CD4-positive, alpha-beta T cell treated with Interleukin-4 for 1 hour (primary cell): ENCODE measurements at regions not wholly inside any gene's neighbourhood (a gene's known extent, or its start where the extent isn't known, plus 50 kb on each side); places are given as distances from the start of the nearest gene placed in this dataset.

Experiments
- DNase-seq, 2 donors: peaks; one replicate each; pipeline ENCODE4 v3.0.0-alpha.2; 2020 to 2022

DNA sequence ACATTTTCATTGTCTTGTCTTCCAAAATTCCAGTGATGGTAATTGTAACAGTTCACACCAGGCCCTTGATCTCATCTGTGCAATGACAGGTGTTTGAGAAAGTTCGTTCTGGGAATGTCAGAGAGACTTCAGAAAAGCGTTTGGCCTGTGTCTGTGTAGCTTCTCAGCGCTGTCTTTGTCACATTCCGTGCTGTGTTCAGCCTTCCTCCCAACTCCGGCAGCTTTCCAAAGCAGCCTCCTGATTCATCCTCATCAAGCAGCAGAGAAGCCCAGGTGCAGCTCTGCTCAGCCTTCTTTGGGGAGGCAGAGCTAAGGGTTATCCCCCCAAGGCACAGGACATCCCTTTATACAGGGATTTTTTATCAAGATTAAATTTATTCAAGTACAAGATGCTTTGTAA, 494.0 kb upstream of the SUCLG2 start:
- DNase-seq: no peak

DNA sequence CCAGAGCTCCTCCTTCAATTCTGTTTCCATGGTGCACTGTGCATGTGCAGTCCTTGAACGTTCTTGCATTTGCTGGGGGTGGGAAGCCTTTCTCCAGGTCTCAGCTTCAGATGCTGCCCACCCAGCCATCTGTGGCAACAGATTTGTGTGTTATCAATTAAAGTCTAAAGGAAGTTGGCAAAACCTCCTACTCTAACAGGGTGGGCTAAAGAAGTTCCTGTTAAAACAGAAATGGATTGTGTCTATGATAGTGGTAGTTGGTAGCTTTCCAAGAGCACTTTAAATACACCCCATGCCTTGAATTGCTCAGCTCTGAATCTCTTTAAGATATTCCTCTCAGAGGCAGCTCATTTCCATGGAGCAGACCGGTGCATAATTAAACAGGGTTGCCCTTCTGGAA, 488.0 kb upstream of the SUCLG2 start:
- no peak for DNase-seq

DNA sequence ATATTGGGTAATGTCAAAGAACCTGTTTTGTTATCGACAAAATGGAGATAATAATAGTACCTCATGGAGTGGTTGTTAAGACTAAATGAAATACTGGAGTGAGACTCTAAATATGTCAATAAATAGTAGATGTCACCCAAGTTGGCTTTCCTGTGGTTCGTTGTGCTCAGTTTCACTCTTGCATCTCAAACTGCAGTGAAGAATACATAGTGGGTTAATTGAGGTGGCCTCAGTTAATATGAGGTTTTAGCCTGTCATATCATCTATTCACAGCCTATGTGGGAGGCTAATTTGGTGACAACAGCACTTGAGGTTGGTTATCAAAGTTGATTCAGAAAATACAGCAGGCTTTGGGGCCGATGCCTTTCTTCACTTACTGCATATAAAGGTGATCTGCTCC, 485.5 kb upstream of the SUCLG2 start:
- no peak for DNase-seq

DNA sequence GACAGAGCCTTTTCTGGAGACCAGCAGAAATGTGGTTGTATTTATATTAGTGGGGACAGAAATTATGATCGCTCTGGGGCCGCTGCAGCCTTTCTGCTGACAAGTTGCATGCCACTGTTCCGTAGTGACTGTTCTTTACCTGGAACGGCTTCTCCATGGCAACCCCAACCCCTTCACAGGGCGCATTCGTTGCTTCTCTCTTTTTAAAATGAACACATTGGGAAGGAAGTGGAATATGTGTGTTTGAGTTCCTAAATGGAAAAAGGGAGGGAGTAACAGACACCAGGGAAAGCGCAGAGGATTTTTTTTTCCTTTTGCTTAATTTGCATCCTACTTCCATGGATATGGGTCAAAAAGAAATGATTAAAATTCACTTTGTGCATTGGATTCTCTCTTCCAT, 482.0 kb upstream of the SUCLG2 start:
- DNase-seq: no peak

DNA sequence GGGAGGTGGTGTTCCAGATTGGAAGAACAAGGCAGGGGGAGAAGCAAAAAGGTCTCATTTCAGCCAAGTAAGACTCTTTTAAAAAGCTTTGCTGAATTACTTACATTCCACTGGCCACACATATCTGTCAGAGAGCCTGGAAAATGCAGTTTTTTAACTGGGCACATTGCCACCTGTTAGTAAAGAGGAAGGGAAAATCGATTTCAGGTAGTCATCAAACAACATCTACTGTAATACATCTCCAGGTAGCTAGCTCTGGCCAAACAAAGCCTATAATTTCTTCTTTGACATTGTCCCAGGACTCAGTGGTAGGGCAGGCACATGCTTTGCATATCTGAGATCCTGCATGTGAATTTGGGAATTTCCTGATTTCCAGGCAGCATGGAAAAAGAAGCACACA, 480.7 kb upstream of the SUCLG2 start:
- DNase-seq: no peak

DNA sequence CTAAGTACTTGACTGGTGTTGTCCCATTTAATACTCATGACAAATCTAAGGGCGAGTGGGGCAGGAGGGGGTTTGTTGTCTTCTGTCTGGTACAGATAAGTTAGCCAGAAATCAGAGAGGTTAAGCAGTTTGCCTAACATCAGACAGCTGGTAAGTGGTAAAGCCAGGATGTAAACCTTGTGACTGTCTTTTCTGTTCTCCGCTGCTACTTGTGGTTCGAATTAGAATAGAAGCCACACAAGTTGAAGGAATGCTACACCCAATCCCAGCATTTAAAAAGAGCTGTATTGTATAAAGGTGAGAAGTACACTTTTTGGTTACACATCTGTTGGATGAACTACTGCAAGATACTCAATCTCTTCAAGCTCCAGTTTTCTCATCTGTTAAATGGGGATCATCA, 474.7 kb upstream of the SUCLG2 start:
- DNase-seq: no peak

DNA sequence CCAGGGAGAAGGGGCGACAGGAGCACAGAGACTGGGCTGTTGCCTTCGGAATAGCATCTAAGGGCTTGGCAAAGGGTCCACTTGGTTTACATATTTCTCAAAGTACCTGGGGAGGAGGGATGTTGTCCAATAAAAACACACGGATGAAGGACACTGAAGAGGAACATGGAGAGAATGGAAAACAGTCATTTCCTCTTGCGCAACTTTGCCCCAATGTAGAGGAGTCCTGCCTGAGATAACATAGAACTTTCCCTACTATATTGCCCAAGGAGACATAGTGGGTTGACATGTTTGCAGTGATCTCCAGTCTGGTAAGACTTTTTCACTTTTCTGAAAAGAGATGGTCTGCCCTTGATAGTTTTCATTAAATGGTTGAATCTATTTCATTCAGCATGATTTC, 468.8 kb upstream of the SUCLG2 start:
- no peak for DNase-seq

DNA sequence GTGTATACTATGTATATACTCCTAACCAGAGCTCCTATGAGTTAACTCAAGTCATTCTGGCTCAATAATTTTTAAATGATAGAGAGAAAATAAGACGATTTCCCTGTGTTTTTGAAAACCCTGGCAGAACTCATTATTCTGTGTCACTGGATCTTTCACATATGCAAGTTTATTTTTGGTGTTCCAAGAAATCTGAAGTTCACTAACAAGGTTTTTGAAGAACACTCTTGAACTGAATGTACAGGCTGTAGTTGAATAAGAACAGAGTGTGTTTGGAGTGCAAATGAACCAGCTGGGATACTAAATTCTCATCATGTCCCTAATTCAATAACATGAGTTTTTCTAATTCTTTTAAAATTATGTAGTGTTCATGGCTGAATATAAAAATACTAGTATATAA, 466.9 kb upstream of the SUCLG2 start:
- no peak for DNase-seq

DNA sequence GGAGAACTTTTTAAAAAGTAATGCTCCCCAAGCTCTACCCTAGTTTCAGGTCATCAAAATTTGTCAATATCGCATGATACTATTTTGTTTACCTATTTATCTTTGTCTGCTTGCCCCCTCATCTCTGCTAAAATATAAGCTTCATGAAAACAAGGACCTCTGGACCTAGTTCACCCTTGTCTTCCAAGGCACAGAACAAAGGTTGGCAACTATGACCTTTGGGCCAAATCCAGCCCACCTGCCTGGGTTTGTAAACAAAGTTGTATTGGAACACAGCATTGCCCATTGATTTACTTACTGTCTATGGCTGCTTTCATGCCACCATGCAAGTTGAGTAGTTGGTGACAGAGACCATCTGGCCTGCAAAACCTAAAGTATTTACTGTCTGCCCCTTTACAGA, 462.2 kb upstream of the SUCLG2 start:
- DNase-seq: no peak

DNA sequence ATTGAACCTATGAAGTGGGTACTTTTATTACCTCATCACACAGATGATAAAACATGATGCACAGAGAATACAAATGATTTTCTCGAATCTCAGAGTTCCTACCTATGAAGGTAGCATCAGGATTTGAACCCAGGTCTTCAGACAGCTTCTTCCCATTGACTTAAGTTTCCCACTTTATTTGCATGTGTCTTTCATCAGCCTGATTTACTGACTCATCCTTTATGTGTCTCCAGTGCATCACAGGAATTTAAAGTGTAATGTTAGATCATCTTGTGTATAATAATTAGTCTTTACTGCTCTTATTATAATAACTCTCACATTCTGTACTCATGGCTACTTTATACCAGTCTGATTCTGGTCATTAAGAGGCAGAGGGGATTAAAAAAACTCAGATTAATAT, 449.4 kb upstream of the SUCLG2 start:
- DNase-seq: no peak

DNA sequence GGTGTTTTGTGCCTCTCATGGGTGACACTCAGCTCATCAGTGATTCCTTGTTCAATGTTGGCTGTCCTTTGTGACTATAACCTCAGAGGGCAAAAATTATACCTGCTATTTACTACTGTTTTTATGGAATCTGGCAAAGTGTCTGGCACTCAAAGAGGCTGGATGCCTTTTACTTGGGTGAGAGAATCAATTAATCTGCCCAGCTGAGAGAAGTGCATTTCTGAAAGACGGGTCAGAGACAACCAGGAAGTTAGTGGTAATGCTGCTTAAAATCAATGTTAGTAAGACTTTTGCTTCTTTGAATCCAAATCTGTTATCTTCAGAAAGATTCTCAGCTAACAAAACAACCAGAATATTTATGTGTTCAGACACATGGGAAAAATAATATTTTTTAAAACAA, 436.2 kb upstream of the SUCLG2 start:
- no peak for DNase-seq

DNA sequence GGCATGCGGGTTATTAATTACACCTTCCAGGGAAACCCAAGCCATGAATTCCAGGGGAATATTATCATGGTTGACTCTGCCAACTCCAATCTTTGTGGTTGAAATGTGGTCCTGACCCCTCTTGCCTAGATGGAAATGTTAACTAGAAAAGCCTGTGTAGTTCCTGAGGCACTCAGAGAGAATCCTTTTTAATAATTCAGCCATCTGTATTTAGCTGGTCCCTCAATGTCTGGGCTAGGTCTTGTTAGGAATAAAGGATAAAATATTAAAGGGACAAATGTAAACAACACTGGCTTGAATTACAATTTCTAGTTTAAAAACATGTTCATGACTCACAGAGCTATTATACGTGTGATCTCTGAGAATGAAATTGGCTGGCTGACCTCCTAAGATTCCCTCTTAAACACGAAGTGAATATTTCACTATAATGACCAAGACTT, 435.2 kb upstream of the SUCLG2 start:
- no peak for DNase-seq

DNA sequence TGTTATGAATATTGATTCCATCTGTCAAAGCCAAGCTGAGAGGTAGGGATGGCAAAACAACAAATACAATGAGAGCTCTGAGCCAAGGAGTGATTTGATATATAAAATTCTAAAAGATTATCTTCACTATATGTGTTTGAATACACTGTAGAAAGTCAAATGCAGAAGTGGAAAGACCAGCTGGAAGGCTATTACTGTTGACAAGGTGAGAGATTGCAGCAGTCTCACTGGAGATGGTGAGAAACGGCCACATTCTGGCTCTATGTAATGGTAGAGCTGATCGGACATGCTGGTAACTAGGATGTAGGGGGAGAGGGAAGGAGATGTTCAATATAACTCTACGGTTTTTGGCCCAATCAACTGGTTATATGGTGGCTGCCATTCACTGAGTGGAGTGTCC, 434.2 kb upstream of the SUCLG2 start:
- DNase-seq: no peak

DNA sequence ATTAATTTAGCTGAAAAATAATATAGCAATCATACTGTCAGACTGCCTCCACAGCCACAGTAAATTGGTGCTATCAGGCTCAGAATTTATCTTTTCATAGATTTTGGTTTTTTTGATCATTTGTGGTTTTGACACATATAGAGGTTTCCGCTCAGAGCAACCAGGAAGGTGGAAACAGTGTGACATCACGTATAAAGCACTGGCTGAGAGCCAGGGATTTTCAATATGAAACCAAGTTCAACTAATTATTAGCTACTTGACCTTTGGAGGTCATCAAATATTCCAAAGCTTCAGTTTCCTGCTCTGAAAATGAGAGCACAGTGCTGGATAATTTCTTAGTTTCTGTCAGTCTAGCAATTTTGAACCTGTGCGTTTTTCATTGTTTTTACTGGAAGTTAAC, 433.8 kb upstream of the SUCLG2 start:
- DNase-seq: peak; percentile 50 to 80

DNA sequence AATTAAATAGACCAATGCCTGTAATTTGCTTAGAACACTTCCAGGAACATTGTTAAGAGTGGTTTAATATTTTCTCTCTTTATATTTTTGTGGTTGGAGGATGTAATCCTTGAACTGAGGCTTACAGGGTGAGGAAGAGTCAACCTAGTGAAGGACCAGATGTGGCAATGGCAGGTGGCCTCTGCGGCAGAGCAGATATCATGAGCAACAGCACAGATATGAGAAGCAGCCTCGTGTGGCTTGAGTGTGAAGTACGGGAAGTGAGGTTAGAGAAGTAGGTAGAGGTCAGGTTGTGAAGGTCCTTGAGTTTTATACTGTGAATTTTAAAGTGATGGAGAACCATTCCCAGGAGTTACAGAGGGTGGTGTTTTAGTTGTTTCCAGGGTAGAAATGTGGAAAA, 417.6 kb upstream of the SUCLG2 start:
- DNase-seq: no peak

DNA sequence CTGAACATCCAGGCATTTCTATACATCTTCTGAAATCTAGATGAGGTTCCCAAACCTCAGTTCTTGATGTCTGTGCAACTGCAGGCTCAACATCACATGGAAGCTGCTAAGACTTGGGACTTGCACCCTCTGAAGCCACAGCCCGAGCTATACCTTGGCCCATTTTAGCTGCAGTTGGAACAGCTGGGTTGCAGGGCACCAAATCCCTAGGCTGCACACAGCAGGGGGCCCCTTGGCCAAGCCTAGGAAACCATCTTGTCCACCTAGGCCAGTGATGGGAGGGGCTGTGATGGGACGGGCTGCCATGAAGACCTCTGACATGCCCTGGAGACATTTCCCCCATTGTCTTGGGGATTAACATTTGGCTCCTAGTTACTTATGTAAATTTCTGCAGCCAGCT, 415.8 kb upstream of the SUCLG2 start:
- DNase-seq: no peak

DNA sequence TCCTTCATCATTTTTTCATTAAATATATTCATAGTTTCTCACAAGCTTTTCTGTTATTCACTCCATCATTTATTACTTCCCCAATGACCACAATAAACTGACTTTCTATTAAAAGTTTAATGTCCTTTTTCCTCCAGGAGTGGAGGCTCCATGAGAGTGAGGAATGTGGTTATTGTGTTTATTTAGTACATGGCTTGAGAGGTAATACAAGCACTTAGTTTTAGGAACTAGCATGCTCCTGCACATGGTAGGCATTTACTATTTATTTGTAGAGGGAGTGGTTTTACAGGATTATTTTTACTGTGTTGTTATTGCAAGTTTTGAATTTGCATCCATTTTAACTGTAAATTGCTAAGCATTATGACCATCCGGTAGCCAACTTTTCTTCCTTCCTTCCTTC, 412.9 kb upstream of the SUCLG2 start:
- DNase-seq: no peak

DNA sequence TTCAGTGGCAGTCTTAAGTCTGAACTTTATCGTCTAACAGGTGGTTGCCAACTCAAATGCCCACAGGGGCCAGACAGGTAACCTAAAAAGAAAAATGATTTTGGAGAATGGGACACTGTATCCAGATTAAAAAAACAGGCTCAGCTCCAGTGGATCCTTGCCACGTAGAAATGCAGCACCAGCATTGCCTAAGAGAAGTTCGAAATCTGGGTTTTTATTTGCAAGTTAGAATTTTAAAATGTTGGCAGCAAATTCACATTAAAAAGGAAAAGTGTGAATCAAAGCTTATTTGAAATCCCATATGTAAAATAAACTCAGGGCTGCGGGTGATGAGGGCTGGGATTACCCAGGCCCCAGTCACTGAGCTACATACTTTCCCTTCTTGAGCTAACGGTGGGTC, 408.5 kb upstream of the SUCLG2 start:
- DNase-seq: no peak

DNA sequence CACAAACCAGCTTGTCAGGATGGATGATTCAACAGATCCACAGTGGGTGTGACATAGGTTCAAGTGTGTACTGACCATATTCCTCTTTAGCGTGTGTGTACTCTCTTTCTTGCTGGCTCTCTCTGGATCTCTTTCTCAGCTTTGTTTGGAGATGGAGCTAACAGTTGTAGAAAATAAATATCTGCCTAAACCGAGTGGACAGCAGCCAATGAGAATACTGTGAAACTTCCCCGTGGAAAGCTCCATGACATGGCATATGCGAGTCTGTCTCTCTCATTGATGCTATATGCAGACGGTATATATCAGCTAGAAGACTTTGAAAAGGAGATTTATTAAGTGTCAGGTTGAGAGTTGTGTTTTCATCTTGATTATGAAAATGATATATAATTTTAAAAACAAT, 406.5 kb upstream of the SUCLG2 start:
- no peak for DNase-seq

DNA sequence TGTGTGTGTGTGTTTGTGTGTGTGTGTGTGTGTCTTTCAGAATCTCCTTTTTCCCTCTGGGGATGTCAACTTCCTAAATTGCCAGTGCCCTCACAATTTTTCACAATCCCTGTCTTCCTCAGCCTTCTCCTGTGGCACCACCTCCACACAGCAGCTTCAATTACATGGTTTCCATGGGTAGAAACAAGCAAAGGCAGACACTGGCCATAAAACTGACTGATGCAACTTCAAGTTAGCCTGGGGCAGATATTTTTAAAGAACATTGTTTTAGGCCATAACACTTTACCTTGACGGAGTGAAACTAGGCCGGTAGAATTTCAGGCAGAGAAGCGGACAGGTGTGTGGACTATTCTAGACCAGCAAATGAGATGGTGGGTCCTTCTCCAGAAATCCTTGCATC, 405.8 kb upstream of the SUCLG2 start:
- no peak for DNase-seq

DNA sequence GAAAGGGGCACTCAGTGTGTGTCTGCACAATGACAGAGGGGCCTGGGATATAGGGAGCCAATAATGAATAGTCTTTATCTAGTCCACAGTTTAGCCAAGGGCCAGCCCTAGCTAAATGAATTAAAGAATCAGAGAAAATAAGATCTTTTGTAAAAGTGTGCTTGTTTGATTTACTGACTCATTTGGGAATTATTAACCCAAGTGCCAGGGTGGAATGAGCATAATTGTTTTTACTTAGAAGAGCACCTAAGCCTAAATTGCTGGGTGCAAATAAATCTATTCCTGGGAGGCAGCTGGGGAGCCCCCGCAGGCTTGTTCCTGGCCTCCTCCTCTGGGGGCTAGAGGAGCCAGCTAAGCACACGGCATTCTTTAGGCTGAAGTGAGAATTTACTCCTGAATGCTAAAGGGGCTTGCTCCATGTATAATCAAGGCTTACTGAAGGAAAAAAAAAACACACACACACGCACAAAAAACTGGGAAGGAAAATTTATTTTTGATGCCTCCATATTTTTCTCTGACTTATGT, 405.3 kb upstream of the SUCLG2 start:
- DNase-seq: no peak

DNA sequence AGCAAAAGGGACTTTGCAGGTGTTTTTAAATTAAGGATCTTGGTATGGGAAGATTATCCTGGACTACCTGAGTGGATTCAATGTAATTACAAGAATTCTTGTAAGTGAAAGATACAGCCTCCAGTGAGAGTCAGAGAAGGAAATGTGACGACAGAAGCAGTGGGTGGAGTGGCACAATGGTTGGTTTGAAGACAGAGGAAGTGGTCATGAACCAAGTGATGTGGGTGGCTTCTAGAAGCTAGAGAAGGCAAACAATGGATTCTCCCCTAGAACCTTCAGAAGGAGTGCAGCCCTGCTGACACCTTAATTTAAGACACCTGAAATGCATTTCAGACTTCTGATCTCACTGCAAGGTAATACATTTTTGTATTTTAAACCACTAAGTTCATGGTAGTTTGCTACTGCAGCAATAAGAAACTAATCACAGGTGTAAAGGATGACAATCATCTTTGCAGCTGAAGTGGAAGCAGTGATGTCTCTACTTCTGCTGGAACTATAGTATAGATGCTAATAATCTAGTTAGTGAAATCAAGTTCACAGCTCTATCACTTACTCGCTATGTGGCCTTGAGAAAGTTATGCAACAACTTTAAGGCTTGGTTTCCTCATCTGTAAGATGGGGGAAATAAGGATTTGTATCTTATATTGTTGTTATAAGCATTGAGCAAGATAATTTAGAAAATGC, 403.4 kb upstream of the SUCLG2 start:
- peak; percentile 62 to 82 for DNase-seq

DNA sequence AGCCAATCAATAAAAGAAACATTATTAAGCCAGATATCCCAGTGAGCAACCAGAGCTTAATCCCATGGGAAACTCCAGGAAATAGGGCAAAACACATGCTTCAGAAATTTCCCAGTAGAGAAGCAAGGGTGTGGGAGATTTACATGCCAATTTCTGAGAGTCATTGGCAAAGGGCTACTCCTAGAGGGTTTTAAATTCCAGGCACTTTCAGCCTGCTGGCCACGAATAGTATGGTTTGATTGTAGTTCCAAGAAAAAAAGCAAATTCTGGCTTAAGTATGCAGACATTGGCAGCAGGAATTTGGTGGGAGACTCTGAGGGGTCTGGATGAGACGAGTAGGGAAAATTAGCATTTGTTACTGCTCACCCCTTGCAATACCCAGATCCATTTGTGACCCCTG, 402.1 kb upstream of the SUCLG2 start:
- no peak for DNase-seq

DNA sequence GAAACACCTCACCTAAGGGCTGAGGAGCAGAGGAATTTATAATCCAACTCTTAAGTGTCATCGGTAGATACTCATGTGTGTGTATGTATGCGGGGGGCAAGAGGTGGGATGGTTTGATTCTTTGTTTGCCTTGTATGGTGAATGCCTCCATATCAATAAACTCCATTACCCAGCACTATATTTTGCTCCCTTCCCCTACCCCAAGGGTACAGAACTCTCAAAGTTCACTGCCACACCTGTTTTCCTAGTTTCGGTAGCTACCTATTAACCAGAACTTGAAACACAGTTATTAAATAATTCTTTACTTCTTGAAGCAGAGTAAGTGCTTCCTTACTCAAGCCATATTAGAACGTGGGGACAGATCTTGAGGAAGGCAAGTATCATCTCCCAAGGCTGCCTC, 400.8 kb upstream of the SUCLG2 start:
- no peak for DNase-seq

DNA sequence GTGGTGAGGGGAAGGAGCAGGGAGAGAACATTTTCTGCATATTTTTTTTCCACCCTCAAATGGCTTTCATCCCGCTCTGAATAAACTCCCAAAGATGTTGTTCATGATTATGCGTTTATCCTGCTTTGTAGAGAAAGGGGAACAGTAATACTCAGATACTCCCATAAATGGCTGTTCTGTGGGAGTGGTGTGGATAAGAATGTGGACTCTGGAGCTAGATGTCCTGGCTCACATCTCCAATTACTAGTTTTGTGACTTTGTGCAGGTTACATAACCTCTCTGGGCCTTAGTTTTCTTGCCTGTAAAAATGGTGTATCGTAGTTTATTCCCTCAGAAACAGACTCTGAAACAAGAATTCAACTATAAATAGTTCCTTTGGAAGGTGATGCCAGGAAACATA, 395.4 kb upstream of the SUCLG2 start:
- no peak for DNase-seq

DNA sequence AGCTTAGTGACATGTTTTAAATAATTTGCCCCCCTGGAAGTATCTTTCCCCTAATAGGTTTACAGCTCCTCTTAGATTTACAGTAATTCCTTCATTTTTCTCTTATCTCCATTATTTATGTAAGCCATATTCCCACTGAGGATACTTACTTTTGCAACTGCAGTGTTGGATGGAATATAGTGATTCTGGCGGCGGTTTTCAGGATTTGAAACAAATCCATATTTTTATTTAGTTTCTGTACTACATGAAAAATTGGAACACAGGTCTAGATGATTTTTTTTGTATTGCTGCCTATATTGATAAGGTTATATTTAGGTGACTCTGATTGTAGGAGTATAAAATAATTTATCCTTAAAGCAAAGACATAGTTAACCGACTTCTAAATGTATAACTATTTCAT, 391.6 kb upstream of the SUCLG2 start:
- no peak for DNase-seq
